ENCODE measurements at regions not wholly inside any gene's neighbourhood (a gene's known extent, or its start where the extent isn't known, plus 50 kb on each side); places are given as distances from the start of the nearest gene placed in this dataset.
"Not testable (repeated sequence)": the region's sequence is repeated elsewhere in the genome, so short reads cannot be mapped to it uniquely, and the experiment has no call there.

GRCh38 chr6:106749609-106750008 lies 120.2 kb downstream of the QRSL1 start:
- ATAC-seq (no peak), DNase-seq (ENCODE audit: low spot score) (no peak)

GRCh38 chr6:106748547-106749207 lies 119.3 kb downstream of the QRSL1 start:
- DNase-seq (ENCODE audit: low spot score) (no peak), ATAC-seq (no peak)

GRCh38 chr6:106747139-106747538 lies 117.8 kb downstream of the QRSL1 start:
- DNase-seq (ENCODE audit: low spot score): no peak
- ATAC-seq: no peak

- DNase-seq (ENCODE audit: low spot score): no peak
- no peak for ATAC-seq
These were observed 117.3 kb downstream of the QRSL1 start for GRCh38 chr6:106746652-106747051.

- ATAC-seq: no peak
- DNase-seq (ENCODE audit: low spot score): no peak
These were observed 116.6 kb downstream of the QRSL1 start for GRCh38 chr6:106745824-106746582.

GRCh38 chr6:106745197-106745770 lies 115.9 kb downstream of the QRSL1 start:
- DNase-seq (ENCODE audit: low spot score): no peak
- ATAC-seq: peak; percentile 15

GRCh38 chr6:106744781-106745180 lies 115.4 kb downstream of the QRSL1 start:
- no peak for ATAC-seq
- no peak for DNase-seq (ENCODE audit: low spot score)

GRCh38 chr6:106744029-106744428 lies 114.7 kb downstream of the QRSL1 start:
- ATAC-seq; DNase-seq (ENCODE audit: low spot score): not testable (repeated sequence)

GRCh38 chr6:106743612-106744011 lies 114.2 kb downstream of the QRSL1 start:
- no peak for ATAC-seq

GRCh38 chr6:106740287-106740686 lies 110.9 kb downstream of the QRSL1 start:
- DNase-seq (ENCODE audit: low spot score) (peak; percentile 56), ATAC-seq (peak; percentile 64)

More at GRCh38 chr6:106743612-106744011, 114.2 kb downstream of the QRSL1 start:
- no peak for DNase-seq (ENCODE audit: low spot score)

- peak; percentile 93 for DNase-seq (ENCODE audit: low spot score)
- peak; percentile 86 for ATAC-seq
These were observed 110.0 kb downstream of the QRSL1 start for GRCh38 chr6:106739387-106739786.

- ATAC-seq (no peak), DNase-seq (ENCODE audit: low spot score) (no peak)
These were observed 107.1 kb downstream of the QRSL1 start for GRCh38 chr6:106736502-106736901.

- DNase-seq (ENCODE audit: low spot score): no peak
- no peak for ATAC-seq
These were observed 106.5 kb downstream of the QRSL1 start for GRCh38 chr6:106735828-106736227.

- DNase-seq (ENCODE audit: low spot score) (no peak), ATAC-seq (no peak)
These were observed 105.8 kb downstream of the QRSL1 start for GRCh38 chr6:106735136-106735633.

- DNase-seq (ENCODE audit: low spot score) (no peak), ATAC-seq (no peak)
These were observed 104.0 kb downstream of the QRSL1 start for GRCh38 chr6:106733386-106733785.

GRCh38 chr6:106732376-106732940 lies 103.1 kb downstream of the QRSL1 start:
- no peak for DNase-seq (ENCODE audit: low spot score)
- ATAC-seq: no peak

- ATAC-seq (no peak), DNase-seq (ENCODE audit: low spot score) (no peak)
These were observed 102.4 kb downstream of the QRSL1 start for GRCh38 chr6:106731843-106732160.

- DNase-seq (ENCODE audit: low spot score) (peak; percentile 90), ATAC-seq (peak; percentile 77)
These were observed 101.9 kb downstream of the QRSL1 start for GRCh38 chr6:106731144-106731842.

GRCh38 chr6:106730718-106731117 lies 101.3 kb downstream of the QRSL1 start:
- ATAC-seq: peak; percentile 21
- DNase-seq (ENCODE audit: low spot score): no peak

GRCh38 chr6:106730264-106730663 lies 100.9 kb downstream of the QRSL1 start:
- DNase-seq (ENCODE audit: low spot score) (no peak), ATAC-seq (no peak)

GRCh38 chr6:106729841-106730240 lies 100.5 kb downstream of the QRSL1 start:
- DNase-seq (ENCODE audit: low spot score): no peak
- ATAC-seq: no peak
